HCT116 (cell line): ENCODE measurements at regions not wholly inside any gene's neighbourhood (a gene's known extent, or its start where the extent isn't known, plus 50 kb on each side); places are given as distances from the start of the nearest gene placed in this dataset.
"Not testable (repeated sequence)": the region's sequence is repeated elsewhere in the genome, so short reads cannot be mapped to it uniquely, and the experiment has no call there.

Experiments used
- ATAC-seq: fragments of 200-7000 bp; cut with Tn5 transposase; 2 replicates; pipeline ENCODE4 v1.9.1; 2020; ENCODE audit warnings: mild to moderate bottlenecking, moderate library complexity
- BruUV-seq: library from RNA; stranded (reverse); fragments of 400-500 nt; replicated peaks from 2 replicates; lab custom pipeline; 2021; lab: Mats Ljungman, UMichigan
- CTCF ChIA-PET: fragments of 300-600 bp; sonication (Branson Sonifier 250); formaldehyde crosslinking; loops from one replicate; lab custom pipeline; 2021; ENCODE audit warnings: antibody characterized with exemption; lab: Charles Lee
- POLR2A ChIA-PET: fragments of 300-600, 350-600 bp; sonication (Branson Sonifier 250); formaldehyde crosslinking; loops from one replicate; lab custom pipeline; 2021; ENCODE audit warnings: antibody characterized with exemption; lab: Charles Lee
- RAD21 ChIA-PET, 2 experiments: fragments of 300-600 bp; sonication (Branson Sonifier 250); formaldehyde crosslinking; loops; one replicate each; lab custom pipeline; 2023; ENCODE audit warnings: low total read pairs in 2 of 2; ENCODE audit not compliant: uncharacterized antibody in 2 of 2, unreplicated experiment in 2 of 2, low non-redundant PET in 1 of 2; lab: Charles Lee
- DNase-seq: peaks from one replicate; pipeline ENCODE4 v3.0.0-alpha.2; 2010; ENCODE audit warnings: low read depth, low spot score
- H2AFZ ChIP-seq: fragments of 200-600 bp; shearing (Covaris generic), sonication (generic); 2 replicates; pipeline ENCODE4 v1.6.1; 2017; ENCODE audit warnings: low read depth, mixed run types, mixed read lengths, antibody characterized with exemption, low read length; ENCODE audit not compliant: poor library complexity, severe bottlenecking
- H3K27ac ChIP-seq: 2 replicates; pipeline ENCODE4 v1.5.1; 2012; ENCODE audit warnings: low read depth, low read length
- H3K27me3 ChIP-seq: fragments of 200-600 bp; sonication (generic); 2 replicates; pipeline ENCODE4 v1.6.1; 2016; ENCODE audit warnings: mixed run types, low read length, mixed read lengths; ENCODE audit not compliant: insufficient read depth
- H3K36me3 ChIP-seq, 2 experiments: fragments of 200-500 bp in 1 of 2; fragments of 200-600 bp in 1 of 2; sonication (Bioruptor generic) in 1 of 2; sonication (generic) in 1 of 2; 2 replicates each; pipeline versions ENCODE4 v1.5.1 to v1.6.1; 2014 to 2016; ENCODE audit warnings: low read length in 2 of 2, inconsistent platforms in 1 of 2, mixed read lengths in 1 of 2, mixed run types in 1 of 2; ENCODE audit not compliant: insufficient read depth in 2 of 2, control insufficient read depth in 1 of 2
- H3K4me1 ChIP-seq, 2 experiments: fragments of 200-600 bp in 1 of 2; sonication (generic) in 1 of 2; 2 replicates each; pipeline versions ENCODE4 v1.5.1 to v1.6.1; 2012 to 2017; ENCODE audit warnings: low read length in 2 of 2, inconsistent platforms in 1 of 2, mild to moderate bottlenecking in 1 of 2, mixed read lengths in 1 of 2, mixed run types in 1 of 2, moderate library complexity in 1 of 2; ENCODE audit not compliant: insufficient read depth in 2 of 2, control insufficient read depth in 1 of 2
- H3K4me2 ChIP-seq: fragments of 200-600 bp; sonication (generic); 2 replicates; pipeline ENCODE4 v1.6.1; 2017; ENCODE audit warnings: mixed run types, low read length, mixed read lengths
- H3K4me3 ChIP-seq, 2 experiments: fragments of 200-600 bp in 1 of 2; sonication (generic) in 1 of 2; replicated peaks in 1 of 2; 2 replicates each; pipeline ENCODE4 v1.5.1; 2011 to 2016; ENCODE audit warnings: low read length in 2 of 2, control low read depth in 1 of 2, low read depth in 1 of 2, mild to moderate bottlenecking in 1 of 2, mixed read lengths in 1 of 2, mixed run types in 1 of 2
- H3K79me2 ChIP-seq: fragments of 200-600 bp; sonication (generic); 2 replicates; pipeline ENCODE4 v1.6.1; 2017; ENCODE audit warnings: mild to moderate bottlenecking, mixed run types, low read length, moderate library complexity, mixed read lengths; ENCODE audit not compliant: insufficient read depth
- H3K9ac ChIP-seq: fragments of 200-600 bp; sonication (generic); 2 replicates; pipeline ENCODE4 v1.6.1; 2016; ENCODE audit warnings: low read length, mixed read lengths
- H3K9me2 ChIP-seq: fragments of 200-600 bp; sonication (generic), shearing (Covaris generic); 2 replicates; pipeline ENCODE4 v1.6.1; 2017; ENCODE audit warnings: mixed run types, mild to moderate bottlenecking, moderate library complexity; ENCODE audit not compliant: insufficient read depth
- H3K9me3 ChIP-seq, 2 experiments: fragments of 200-500 bp in 1 of 2; fragments of 200-600 bp in 1 of 2; sonication (Bioruptor generic) in 1 of 2; sonication (generic) in 1 of 2; 2 replicates each; pipeline ENCODE4 v1.6.1; 2014 to 2017; ENCODE audit warnings: low read length in 2 of 2, mixed read lengths in 2 of 2, inconsistent platforms in 1 of 2, low read depth in 1 of 2, mild to moderate bottlenecking in 1 of 2, mixed run types in 1 of 2, moderate library complexity in 1 of 2; ENCODE audit not compliant: control insufficient read depth in 1 of 2, insufficient read depth in 1 of 2
- H4K20me1 ChIP-seq: fragments of 200-600 bp; sonication (generic), shearing (Covaris generic); 2 replicates; pipeline ENCODE4 v1.6.1; 2017; ENCODE audit warnings: mixed run types, mild to moderate bottlenecking, moderate library complexity; ENCODE audit not compliant: insufficient read depth
- intact Hi-C: fragments of 100-400 bp; cut with micrococcal nuclease; formaldehyde crosslinking; loops from 2 replicates; pipeline ENCODE4 v1.10.0; 2022

DNA sequence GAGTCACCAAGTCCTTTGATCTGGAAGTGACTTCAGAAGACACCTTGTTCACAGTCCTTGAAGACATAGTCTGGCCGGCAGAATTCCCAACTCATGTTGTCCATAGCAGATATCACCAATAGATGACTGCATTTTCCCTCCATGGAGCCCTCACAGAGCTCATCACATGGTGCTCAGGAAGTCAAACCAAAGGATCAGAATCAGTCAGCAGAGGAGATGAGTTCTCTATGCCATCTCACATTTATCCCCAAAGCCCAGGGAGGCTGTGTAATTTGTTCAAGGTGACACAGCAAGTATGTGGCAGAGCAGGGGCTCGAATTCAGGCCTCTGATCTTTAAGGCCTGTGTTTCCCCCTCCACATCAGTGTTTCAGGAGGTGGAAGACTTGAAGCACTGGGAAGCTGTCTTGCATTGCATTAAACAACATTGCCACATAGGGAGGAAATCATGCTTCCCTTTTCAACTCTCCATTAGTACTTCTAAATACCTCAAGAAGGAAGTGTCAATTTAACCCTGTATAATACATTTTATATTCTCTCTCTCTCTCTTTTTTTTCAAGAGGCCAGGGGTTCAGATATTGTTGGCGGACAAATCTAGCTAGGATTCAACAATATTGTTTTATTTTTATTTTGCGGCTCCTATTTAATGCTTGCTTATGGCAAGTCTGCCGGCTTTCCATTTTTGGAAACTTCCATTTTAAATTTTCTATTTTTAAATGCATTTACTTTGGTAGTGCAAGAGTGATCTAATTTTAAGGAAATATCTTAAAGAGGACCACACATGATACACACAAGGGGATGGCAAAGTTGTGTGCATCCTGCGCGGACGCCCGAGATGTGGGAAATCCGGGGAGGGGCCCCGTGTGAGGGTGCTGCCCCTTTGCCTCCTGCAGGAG lies 61.9 kb downstream of the NPIPB5 start:
- H4K20me1 ChIP-seq, intact Hi-C loops, H3K4me1 ChIP-seq, H3K27me3 ChIP-seq, CTCF ChIA-PET, BruUV-seq, H3K9me3 ChIP-seq, H2AFZ ChIP-seq, H3K4me3 ChIP-seq, H3K79me2 ChIP-seq, DNase-seq, RAD21 ChIA-PET, H3K9me2 ChIP-seq, ATAC-seq, H3K9ac ChIP-seq, POLR2A ChIA-PET, H3K4me2 ChIP-seq, H3K27ac ChIP-seq, H3K36me3 ChIP-seq: not testable (repeated sequence)

DNA sequence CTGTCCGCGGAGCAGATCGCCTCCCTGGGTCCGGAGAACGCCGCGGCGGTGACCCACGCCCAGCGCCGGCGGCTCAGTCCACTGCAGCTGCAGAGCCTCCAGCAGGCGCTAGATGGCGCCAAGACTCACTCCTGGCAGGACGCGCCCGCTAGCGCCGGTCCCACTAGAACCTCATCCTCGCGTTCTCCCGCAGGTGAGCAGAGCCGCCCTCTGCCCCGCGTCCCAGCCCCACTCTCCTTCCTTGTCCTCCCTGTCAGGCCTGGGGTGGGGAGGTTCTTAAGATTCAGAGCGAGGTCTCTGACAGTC lies 62.5 kb downstream of the NPIPB5 start:
- H3K27me3 ChIP-seq, H3K27ac ChIP-seq, H3K4me1 ChIP-seq, H3K9me3 ChIP-seq, H3K9ac ChIP-seq, H2AFZ ChIP-seq, POLR2A ChIA-PET, H3K36me3 ChIP-seq, intact Hi-C loops, RAD21 ChIA-PET, CTCF ChIA-PET, H3K79me2 ChIP-seq, H3K9me2 ChIP-seq, H3K4me2 ChIP-seq, H4K20me1 ChIP-seq, H3K4me3 ChIP-seq, DNase-seq, BruUV-seq: not testable (repeated sequence)
- ATAC-seq = peak; percentile 99

DNA sequence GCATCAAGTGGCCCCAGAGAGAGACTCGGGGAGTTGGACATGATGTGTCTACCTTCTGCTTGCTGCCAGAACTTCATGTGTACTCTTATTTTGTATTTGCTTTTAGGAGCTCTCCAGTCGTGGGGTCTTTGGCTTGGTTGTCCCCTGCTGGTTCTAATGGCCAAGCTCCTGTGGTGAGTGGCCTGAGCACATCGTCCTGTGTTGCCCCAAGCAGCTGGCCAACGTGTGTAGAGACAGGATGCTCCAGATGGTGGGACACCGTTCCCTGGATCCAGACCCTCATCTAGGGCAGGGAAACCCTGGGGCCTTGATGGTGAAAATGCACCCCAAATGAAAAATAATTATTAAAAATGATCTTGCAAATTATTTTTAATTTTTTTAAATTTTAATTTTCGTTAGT lies 65.8 kb downstream of the NPIPB5 start:
- H3K79me2 ChIP-seq, DNase-seq, POLR2A ChIA-PET, RAD21 ChIA-PET, H3K9me2 ChIP-seq, H4K20me1 ChIP-seq, BruUV-seq, H3K9ac ChIP-seq, H2AFZ ChIP-seq, H3K4me2 ChIP-seq, H3K4me1 ChIP-seq, H3K4me3 ChIP-seq, H3K27ac ChIP-seq, H3K27me3 ChIP-seq, H3K36me3 ChIP-seq, H3K9me3 ChIP-seq, CTCF ChIA-PET, ATAC-seq, intact Hi-C loops: not testable (repeated sequence)

DNA sequence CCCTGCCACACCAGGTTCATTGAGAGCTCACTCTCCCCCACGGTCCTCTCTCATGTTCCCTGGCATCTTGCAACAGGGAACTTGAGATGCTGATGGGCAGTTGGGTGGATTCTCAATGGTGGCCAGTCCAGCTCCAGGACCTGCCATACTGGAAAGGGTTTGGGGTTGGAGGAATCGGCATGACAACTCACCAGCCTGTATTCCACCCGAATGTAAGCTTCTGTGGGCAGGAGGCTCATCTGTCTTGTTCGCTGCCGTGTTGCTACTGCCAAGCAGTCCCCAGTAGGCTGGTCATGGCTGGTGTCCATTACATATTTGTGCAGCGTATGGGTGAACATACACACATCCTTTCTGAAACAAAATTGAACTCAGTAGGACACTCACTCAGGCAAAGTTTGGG lies 72.5 kb downstream of the NPIPB5 start:
- H3K79me2 ChIP-seq, H3K9me3 ChIP-seq, BruUV-seq, DNase-seq, CTCF ChIA-PET, RAD21 ChIA-PET, H4K20me1 ChIP-seq, H3K27ac ChIP-seq, H3K4me1 ChIP-seq, H3K4me3 ChIP-seq, H3K4me2 ChIP-seq, H3K9me2 ChIP-seq, H3K36me3 ChIP-seq, POLR2A ChIA-PET, intact Hi-C loops, H2AFZ ChIP-seq, H3K27me3 ChIP-seq, ATAC-seq, H3K9ac ChIP-seq: not testable (repeated sequence)
